HCEC 1CT (cell line): ENCODE measurements at regions not wholly inside any gene's neighbourhood (a gene's known extent, or its start where the extent isn't known, plus 50 kb on each side); places are given as distances from the start of the nearest gene placed in this dataset.
"Not testable (repeated sequence)": the region's sequence is repeated elsewhere in the genome, so short reads cannot be mapped to it uniquely, and the experiment has no call there.

Source experiments
- DNase-seq: peaks from one replicate; pipeline ENCODE4 v3.0.0-alpha.2; 2017

- no peak for DNase-seq
Observed at GRCh38 chrX:128581615-128582014, 529.4 kb upstream of the ACTRT1 start.

DNA sequence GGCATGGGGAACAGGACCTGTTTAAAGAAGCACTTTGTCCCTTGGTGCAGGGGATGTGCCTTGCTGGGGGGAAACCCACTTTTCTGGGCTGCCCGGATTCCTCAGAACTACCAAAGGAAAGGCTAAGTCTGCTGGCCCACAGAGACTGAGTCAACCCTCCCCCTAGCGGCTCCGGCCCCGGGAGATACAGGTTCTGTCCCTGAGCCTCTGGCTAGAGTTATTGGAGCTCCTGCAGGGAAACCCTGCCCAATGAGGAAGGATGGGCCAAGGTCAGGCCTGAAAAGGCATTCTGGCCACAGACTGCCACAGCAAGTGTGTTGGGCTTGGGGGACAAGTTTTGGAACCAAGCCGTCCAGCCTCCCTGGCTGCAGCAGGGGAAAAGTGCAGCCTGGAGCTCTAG is 490.9 kb upstream of the ACTRT1 start:
- no peak for DNase-seq

DNA sequence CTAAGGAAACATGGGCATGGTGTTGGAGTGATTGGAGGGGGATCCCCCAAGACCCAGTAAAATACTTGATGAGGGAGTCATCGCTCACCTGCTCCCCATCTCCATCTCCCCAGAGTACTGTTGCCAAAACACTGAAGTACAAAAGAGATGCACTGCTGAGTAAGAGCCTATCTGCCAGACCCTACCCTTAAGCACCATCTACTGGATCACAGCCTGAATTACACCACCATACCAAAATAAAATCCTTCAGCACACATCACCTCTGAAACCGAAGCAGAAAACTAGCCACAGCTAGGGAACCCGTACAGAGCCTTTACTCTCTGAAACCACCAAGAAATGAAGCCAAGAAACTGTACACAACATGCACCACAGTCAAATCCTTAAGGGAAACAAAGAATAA is 466.3 kb upstream of the ACTRT1 start:
- DNase-seq, result no peak

- no peak for DNase-seq
Observed at GRCh38 chrX:128517691-128518090, 465.5 kb upstream of the ACTRT1 start.

- DNase-seq, result no peak
Observed at GRCh38 chrX:128504496-128504895, 452.3 kb upstream of the ACTRT1 start.

GRCh38 chrX:128464116-128464515 is 411.9 kb upstream of the ACTRT1 start:
- DNase-seq, result no peak

- DNase-seq, result no peak
Observed at GRCh38 chrX:128460835-128461234, 408.6 kb upstream of the ACTRT1 start.

DNA sequence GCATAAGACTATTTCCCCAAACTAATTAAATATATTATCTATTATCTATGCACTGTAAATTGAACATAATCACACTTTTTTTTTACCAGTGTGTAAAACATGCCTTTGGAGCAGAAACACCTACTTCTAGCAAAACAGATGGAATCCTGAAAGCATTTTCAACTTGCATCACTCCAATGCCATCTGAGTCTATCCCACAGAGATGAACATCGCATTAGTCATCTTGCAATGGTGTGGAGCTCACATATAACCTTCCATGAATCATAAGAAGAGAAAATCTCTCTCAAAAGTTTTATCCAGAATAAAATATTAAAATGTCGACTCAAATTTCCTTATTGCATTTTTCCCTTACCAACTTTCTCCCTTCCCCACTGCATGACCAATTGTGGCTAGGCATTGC is 406.7 kb upstream of the ACTRT1 start:
- no peak for DNase-seq

- no peak for DNase-seq
Observed at GRCh38 chrX:128457674-128458073, 405.5 kb upstream of the ACTRT1 start.

DNA sequence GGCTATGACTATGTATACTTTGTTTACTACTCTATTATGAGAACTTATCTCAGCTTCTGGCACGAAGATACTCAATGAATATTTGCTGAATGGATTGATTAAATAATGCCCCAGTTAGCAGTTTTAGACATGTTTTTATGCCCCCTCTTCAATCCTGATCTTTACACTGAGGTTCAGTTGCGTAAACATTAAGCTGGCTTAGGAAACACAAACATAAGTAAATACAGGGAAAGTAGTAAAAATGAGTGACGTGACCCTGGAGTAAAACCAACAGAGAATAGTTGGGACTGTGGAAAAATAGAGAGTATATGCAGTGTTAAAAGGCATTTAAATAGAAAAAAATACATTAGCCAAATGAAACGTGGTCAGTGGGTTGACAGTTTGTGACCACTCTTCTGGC is 387.0 kb upstream of the ACTRT1 start:
- no peak for DNase-seq

DNA sequence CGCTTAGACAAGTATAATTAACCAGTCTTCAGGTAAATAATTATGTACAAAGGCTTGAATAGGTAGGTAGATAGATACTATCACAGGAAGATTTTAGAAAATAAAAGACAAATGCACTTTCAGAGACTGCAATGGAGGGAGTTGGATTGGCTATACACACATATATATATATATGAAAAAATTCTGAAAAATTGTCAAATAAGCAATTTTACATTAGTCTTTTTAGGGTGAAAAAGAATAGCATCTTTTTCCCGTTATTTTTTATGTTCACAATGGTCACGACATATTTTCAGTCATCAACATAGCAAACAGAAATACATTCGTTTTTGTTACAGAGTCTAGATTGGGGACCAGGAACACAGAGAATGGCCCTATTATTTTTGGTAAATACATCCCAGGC is 385.9 kb upstream of the ACTRT1 start:
- no peak for DNase-seq

DNA sequence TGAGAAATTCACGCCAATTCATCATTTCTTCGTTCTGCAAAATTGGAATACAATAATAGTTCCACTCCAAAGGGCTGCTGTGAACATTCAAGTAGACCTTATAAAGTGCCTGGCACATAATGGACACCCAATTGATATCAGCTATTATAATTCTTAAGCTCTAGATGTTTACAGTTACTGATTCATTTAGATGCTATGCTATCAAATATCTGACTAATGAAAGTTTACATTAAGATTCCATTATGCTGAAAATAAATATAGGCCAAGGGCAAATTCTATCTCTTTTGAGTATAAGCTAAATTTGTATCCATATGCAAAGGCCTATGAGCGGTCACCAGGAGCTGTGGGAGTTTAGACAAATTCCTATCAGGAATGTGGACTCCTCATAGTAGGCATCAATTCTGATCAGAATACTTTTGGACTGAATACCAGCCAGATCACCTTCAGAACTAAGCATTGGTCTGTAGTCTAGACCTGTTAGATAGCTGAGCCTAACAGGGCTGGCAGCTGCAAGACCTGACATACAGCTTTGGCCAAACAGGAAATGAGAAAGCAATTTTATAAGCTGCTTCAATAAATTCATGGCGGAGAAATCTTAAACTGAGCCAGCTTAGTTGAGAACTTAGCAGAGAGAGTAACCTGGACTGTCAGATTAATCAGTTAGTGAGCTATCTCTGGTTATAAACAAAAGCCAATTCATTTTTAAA is 384.3 kb upstream of the ACTRT1 start:
- no peak for DNase-seq

- no peak for DNase-seq
Observed at GRCh38 chrX:128425546-128425945, 373.3 kb upstream of the ACTRT1 start.

DNA sequence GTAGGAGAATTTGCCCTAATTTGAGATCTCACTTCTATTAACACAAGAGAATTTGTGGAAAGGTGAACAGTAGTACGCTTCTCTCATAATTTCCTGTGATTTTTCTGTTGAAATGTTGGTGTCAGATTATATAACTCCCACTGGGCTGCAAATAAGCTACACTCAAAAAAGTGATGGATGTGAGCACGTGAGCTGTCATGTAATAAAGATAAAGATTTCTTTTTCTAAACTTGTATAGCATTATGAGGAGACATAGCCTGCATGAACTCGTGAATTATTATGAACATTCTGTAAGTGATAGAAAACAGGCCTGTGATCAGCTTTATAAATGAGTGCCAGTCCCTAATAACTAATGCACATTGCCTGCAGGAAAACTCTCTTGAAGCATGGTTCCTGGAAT is 356.6 kb upstream of the ACTRT1 start:
- DNase-seq, result no peak

- no peak for DNase-seq
Observed at GRCh38 chrX:128396601-128397000, 344.4 kb upstream of the ACTRT1 start.

DNA sequence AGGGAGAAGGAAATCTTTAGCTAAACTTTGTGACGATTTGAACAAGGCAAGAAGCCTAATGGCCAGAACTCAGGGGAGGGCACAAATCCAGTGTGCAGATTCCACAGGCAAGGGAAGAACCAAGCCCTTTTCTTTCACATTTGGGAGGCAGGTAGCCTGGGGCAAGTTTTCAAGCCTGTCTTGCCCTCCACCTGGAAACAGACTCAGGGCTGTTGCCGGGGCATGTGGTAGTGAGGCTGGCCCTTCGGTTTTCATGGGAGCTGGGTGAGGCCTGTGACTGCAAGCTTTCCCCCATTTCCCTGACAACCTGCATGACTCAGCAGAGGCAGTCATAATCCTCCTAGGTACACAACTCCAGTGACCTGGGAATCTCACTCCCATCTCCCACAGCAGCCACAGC is 331.6 kb upstream of the ACTRT1 start:
- not testable (repeated sequence) for DNase-seq

DNA sequence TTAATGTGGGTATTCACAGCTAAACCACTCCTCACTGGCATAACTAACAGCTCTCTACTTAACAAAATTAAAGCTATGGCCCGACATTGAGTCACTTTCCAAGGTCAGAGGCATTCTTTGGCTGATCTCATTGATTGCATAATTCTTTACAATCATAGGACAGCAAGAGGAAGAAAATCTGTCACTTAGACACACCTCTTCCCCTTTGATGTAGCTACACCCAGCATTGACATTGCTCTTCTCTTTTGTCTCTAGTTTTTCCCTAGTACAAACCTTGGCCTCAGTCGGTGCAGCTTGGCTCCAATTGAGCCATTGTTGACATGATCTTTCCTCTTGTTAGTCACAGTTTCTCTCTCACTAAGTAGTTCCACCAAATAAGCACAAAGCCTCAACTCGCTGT is 313.3 kb upstream of the ACTRT1 start:
- DNase-seq, result no peak

GRCh38 chrX:128335671-128336070 is 283.5 kb upstream of the ACTRT1 start:
- DNase-seq, result no peak

DNA sequence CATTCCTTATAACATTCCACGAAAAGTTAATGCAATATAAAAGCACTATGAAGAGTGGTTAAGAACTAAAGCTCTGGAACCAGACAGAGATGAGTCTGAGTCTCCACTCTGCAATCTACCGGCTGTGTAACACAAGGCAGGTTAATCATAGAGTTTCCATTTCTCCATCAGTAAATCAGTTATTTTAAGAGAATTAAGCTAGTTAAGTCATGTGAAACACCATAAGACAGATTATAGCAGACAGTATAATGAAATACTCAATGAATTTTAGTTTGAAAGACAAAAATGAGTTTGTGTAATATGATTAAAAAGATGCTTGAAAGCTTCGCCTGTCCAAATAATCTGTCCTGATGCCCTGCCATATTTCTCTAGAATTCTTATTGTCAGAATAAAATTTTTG is 282.6 kb upstream of the ACTRT1 start:
- DNase-seq, result no peak

GRCh38 chrX:128310912-128311311 is 258.7 kb upstream of the ACTRT1 start:
- DNase-seq, result no peak

GRCh38 chrX:128309311-128309710 is 257.1 kb upstream of the ACTRT1 start:
- no peak for DNase-seq

GRCh38 chrX:128294198-128294597 is 242.0 kb upstream of the ACTRT1 start:
- DNase-seq, result no peak

- no peak for DNase-seq
Observed at GRCh38 chrX:128287693-128288092, 235.5 kb upstream of the ACTRT1 start.

- no peak for DNase-seq
Observed at GRCh38 chrX:128250621-128251020, 198.4 kb upstream of the ACTRT1 start.

DNA sequence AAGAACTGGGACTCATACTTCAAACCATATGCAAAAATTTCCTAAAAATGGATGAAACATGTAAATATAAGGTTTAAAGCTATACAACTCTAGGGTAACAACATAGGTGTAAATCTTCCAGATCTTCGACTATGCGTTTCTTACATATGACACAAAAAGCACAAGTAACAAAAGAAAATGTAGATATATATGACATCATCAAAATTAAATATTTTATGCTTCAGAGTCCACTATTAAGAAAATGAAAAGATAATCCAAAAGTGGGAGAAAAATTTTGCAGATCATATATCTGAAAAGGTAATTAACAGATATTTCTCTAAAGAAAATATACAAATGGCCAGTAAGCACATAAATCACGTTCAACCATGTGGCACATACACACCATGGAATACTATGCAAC is 164.2 kb upstream of the ACTRT1 start:
- DNase-seq, result no peak
